MCF 10A (cell line): ENCODE measurements at regions not wholly inside any gene's neighbourhood (a gene's known extent, or its start where the extent isn't known, plus 50 kb on each side); places are given as distances from the start of the nearest gene placed in this dataset.

Experiments used
- BruUV-seq: library from RNA; stranded (reverse); fragments of 400-500 nt; replicated peaks from 2 replicates; lab custom pipeline; 2021; lab: Mats Ljungman, UMichigan
- CTCF ChIA-PET: fragments of 300-600 bp; sonication (Branson Sonifier 250); formaldehyde crosslinking; extraction: SDS; loops from one replicate; lab custom pipeline; 2021; ENCODE audit warnings: antibody characterized with exemption, inconsistent platforms; lab: Yijun Ruan, JAX
- POLR2A ChIA-PET: fragments of 300-600, 350-650 bp; sonication (Branson Sonifier 250); formaldehyde crosslinking; extraction: SDS; loops from one replicate; lab custom pipeline; 2020; ENCODE audit warnings: antibody characterized with exemption, inconsistent platforms; lab: Yijun Ruan, JAX
- DNase-seq: peaks from one replicate; pipeline ENCODE4 v3.0.0-alpha.2; 2018; ENCODE audit not compliant: unreplicated experiment
- H3K27ac Mint-ChIP-seq: one replicate; pipeline ENCODE4 v1.8.0; 2022; ENCODE audit warnings: mild to moderate bottlenecking, low read depth, mixed read lengths; ENCODE audit not compliant: unreplicated experiment
- H3K27me3 Mint-ChIP-seq: one replicate; pipeline ENCODE4 v1.8.0; 2022; ENCODE audit warnings: mixed read lengths; ENCODE audit not compliant: insufficient read depth, unreplicated experiment
- H3K36me3 Mint-ChIP-seq: one replicate; pipeline ENCODE4 v1.8.0; 2022; ENCODE audit warnings: mild to moderate bottlenecking, moderate library complexity, mixed read lengths; ENCODE audit not compliant: insufficient read depth, unreplicated experiment
- H3K4me1 Mint-ChIP-seq: one replicate; pipeline ENCODE4 v1.8.0; 2022; ENCODE audit warnings: mixed read lengths; ENCODE audit not compliant: insufficient read depth, unreplicated experiment
- H3K4me3 Mint-ChIP-seq: one replicate; pipeline ENCODE4 v1.8.0; 2022; ENCODE audit warnings: mild to moderate bottlenecking, moderate library complexity, mixed read lengths; ENCODE audit not compliant: unreplicated experiment
- H3K9me3 Mint-ChIP-seq: one replicate; pipeline ENCODE4 v1.8.0; 2022; ENCODE audit warnings: mixed read lengths; ENCODE audit not compliant: unreplicated experiment
- intact Hi-C: fragments of 100-400 bp; cut with micrococcal nuclease; formaldehyde crosslinking; loops from 2 replicates; pipeline ENCODE4 v1.14.1; 2022
- TF ChIP-seq, protein P1 (sequence below): fragments of 200-600 bp; IDR thresholded peaks from one replicate; pipeline ENCODE4 v1.8.0; 2022; ENCODE audit warnings: antibody characterized with exemption, mild to moderate bottlenecking; ENCODE audit not compliant: unreplicated experiment

DNA sequence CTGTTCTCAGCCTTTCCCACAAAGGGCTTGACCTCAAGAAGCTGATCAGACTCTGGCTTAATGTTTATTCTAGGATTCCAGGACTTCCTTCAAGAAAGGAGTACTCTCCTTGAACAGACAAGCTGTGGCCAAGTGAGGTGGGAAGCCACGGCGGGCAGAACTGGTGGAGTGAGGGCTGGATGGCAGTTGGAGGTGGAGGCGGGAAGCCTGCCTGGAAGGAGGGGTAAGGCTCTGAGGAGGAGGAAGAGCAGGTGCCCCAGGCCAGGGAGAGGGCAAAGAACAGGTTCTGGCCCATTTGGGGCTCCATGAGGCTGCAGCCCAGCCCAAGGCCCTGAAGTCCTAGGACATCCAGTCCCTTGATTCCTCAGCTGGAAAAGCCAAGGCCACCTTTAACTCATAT lies 143.9 kb downstream of the CYP26B1 start:
- intact Hi-C loops: no loop called here
- TF ChIP-seq, protein P1, sequence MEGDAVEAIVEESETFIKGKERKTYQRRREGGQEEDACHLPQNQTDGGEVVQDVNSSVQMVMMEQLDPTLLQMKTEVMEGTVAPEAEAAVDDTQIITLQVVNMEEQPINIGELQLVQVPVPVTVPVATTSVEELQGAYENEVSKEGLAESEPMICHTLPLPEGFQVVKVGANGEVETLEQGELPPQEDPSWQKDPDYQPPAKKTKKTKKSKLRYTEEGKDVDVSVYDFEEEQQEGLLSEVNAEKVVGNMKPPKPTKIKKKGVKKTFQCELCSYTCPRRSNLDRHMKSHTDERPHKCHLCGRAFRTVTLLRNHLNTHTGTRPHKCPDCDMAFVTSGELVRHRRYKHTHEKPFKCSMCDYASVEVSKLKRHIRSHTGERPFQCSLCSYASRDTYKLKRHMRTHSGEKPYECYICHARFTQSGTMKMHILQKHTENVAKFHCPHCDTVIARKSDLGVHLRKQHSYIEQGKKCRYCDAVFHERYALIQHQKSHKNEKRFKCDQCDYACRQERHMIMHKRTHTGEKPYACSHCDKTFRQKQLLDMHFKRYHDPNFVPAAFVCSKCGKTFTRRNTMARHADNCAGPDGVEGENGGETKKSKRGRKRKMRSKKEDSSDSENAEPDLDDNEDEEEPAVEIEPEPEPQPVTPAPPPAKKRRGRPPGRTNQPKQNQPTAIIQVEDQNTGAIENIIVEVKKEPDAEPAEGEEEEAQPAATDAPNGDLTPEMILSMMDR: no peak
- H3K9me3 Mint-ChIP-seq: no peaks in the 10 kb centered on the region
- DNase-seq: no peak
- CTCF ChIA-PET: interaction anchor here (0.6 to 2.1 kb wide), 2 partner anchors 9 to 631 kb away, joined by 3 to 10 read pairs; no protein-coding TSS in a partner anchor
- no peak overlapping the region for H3K27ac Mint-ChIP-seq
- no peaks in the 10 kb centered on the region for H3K27me3 Mint-ChIP-seq
- no peaks in the 10 kb centered on the region for H3K4me1 Mint-ChIP-seq
- POLR2A ChIA-PET: no interaction called here
- no peaks in the 10 kb centered on the region for H3K36me3 Mint-ChIP-seq
- BruUV-seq: no TSS peak
- H3K4me3 Mint-ChIP-seq: no peak overlapping the region

DNA sequence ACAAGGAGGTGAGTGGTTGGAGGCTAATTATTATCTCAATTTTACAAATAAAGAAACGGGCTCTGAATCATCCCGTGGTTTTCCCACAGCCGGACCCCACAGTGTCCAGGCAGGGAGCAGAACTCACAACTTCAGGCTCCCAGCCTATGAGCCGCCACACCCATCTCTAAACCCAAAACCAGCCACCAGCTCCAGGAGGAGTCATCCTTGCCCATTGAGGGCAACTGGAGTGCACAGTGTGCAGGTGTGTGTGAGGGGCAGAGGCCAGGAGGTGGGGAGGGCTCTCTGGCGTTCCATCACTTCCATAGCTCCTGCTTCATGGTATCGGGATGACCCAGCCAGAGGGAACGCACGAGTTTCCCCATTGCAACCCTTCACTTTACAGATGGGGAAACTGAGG lies 144.5 kb downstream of the CYP26B1 start:
- no peaks in the 10 kb centered on the region for H3K27me3 Mint-ChIP-seq
- POLR2A ChIA-PET: no interaction called here

DNA sequence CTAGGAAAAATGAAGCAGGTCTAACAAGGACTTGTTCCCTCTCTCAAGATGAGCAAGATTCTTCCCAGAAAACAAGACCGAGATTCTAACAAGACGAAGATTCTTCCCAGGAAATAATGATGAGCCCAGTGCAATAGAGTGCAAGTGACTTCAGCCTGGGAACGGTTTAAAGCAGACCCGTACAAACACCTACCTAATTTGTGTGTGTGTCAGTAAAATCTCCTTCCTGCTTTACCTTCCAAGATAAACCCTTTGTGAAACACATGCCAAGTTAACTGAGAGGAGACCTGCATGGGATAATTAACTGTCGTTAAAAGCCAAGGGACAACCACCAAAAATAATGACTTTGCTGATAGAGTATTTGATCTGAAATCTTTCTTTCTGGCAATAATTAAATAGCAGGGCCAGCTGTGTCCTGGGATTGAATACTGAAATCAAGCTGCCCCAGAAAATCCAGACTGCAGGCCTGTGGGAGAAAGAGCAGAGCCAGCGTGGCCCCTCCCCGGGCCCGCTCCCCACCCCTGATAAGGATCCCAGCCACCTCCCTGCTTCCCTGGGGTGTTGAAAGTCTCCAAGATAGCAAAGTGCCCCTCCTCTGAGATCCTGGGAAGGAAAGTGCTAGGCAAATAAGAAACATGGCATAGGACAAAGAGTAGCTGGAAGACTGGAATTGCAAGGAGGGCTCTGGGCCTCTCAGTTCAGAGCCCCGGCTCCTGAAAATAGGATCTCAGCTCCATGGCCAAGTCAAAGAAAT lies 145.5 kb downstream of the CYP26B1 start:
- TF ChIP-seq, protein P1: no peak
- H3K27me3 Mint-ChIP-seq: no peaks in the 10 kb centered on the region
- no peak for DNase-seq
- H3K36me3 Mint-ChIP-seq: no peaks in the 10 kb centered on the region
- POLR2A ChIA-PET: no interaction called here
- no peaks in the 10 kb centered on the region for H3K4me1 Mint-ChIP-seq
- no TSS peak for BruUV-seq
- intact Hi-C loops: no loop called here
- H3K27ac Mint-ChIP-seq: no peak overlapping the region
- H3K4me3 Mint-ChIP-seq: no peak overlapping the region
- CTCF ChIA-PET: interaction anchor here (0.6 to 2.1 kb wide), 3 partner anchors 7 to 671 kb away, joined by 3 to 10 read pairs (median 3); no protein-coding TSS in a partner anchor
- H3K9me3 Mint-ChIP-seq: no peaks in the 10 kb centered on the region

More for the DNA sequence above, 144.5 kb downstream of the CYP26B1 start:
- no peaks in the 10 kb centered on the region for H3K9me3 Mint-ChIP-seq
- DNase-seq: no peak
- no TSS peak for BruUV-seq
- intact Hi-C loops: no loop called here
- CTCF ChIA-PET: interaction anchor here (0.6 to 2.1 kb wide), 2 partner anchors 8 to 630 kb away, joined by 3 to 10 read pairs; no protein-coding TSS in a partner anchor
- no peak overlapping the region for H3K4me3 Mint-ChIP-seq
- no peaks in the 10 kb centered on the region for H3K4me1 Mint-ChIP-seq
- no peak overlapping the region for H3K27ac Mint-ChIP-seq
- TF ChIP-seq, protein P1: no peak
- H3K36me3 Mint-ChIP-seq: no peaks in the 10 kb centered on the region

DNA sequence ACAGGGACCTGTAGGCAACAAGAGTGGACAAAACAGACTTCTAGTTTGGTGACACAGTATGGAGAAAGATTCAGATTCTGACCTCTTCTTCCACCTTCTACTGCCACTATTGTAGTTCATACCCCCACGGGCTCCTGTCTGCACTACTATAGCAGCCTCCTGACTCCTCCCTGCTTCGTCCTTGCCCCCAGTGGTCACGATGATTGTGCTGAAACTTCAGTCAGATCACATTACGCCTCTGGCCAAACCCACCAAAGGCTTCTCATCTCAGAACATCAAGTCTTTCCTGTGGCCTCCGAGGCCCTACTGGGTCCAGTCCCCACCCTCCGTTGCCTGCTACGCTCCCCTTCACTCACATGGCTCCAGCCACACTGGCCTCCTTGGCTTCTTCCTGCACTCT lies 147.6 kb downstream of the CYP26B1 start:
- ChIA-PET CTCF (no interaction called here), POLR2A (no interaction called here)
- Mint-ChIP-seq H3K4me3 (no peak overlapping the region), H3K27me3 (no peaks in the 10 kb centered on the region), H3K36me3 (no peaks in the 10 kb centered on the region), H3K27ac (no peak overlapping the region), H3K4me1 (no peaks in the 10 kb centered on the region), H3K9me3 (no peaks in the 10 kb centered on the region)
- DNase-seq: no peak
- TF ChIP-seq, protein P1: no peak
- intact Hi-C loops: no loop called here
- BruUV-seq: no TSS peak
